SK-N-SH (cell line): ENCODE measurements at regions not wholly inside any gene's neighbourhood (a gene's known extent, or its start where the extent isn't known, plus 50 kb on each side); places are given as distances from the start of the nearest gene placed in this dataset.

Experiments used
- CTCF ChIA-PET: fragments of 300-600, 350-600 bp; formaldehyde crosslinking; extraction: SDS; loops from one replicate; lab custom pipeline; 2021; lab: Yijun Ruan, JAX
- POLR2A ChIA-PET: fragments of 350-600 bp; sonication (Branson Sonifier 250); formaldehyde crosslinking; extraction: SDS; loops from one replicate; lab custom pipeline; 2020; ENCODE audit warnings: antibody characterized with exemption, inconsistent platforms; lab: Yijun Ruan, JAX
- DNase-seq: peaks from one replicate; pipeline ENCODE4 v3.0.0; 2012
- H2AFZ ChIP-seq: fragments of 200-600 bp; sonication (generic); 2 replicates; pipeline ENCODE4 v1.8.1; 2016; ENCODE audit warnings: antibody characterized with exemption, mild to moderate bottlenecking, low read depth
- H3F3A ChIP-seq: fragments of 200-600 bp; sonication (generic); replicated peaks from 2 replicates; pipeline ENCODE3; 2016; ENCODE audit warnings: antibody characterized with exemption, mild to moderate bottlenecking; ENCODE audit not compliant: insufficient read depth
- H3K27ac ChIP-seq, 2 experiments: fragments of 200-500 bp in 1 of 2; fragments of 200-600 bp in 1 of 2; sonication (Bioruptor generic) in 1 of 2; sonication (generic), shearing (Covaris generic) in 1 of 2; 2 replicates each; pipeline versions ENCODE4 v1.5.1 to v1.6.1; 2014 to 2016; ENCODE audit warnings: low read depth in 2 of 2, inconsistent platforms in 1 of 2, low read length in 1 of 2, mild to moderate bottlenecking in 1 of 2, mixed read lengths in 1 of 2
- H3K27me3 ChIP-seq: fragments of 200-600 bp; sonication (generic), shearing (Covaris generic); 2 replicates; pipeline ENCODE4 v1.6.1; 2016; ENCODE audit warnings: mixed run types; ENCODE audit not compliant: insufficient read depth
- H3K36me3 ChIP-seq, 2 experiments: fragments of 200-500 bp in 1 of 2; fragments of 200-600 bp in 1 of 2; sonication (Bioruptor generic) in 1 of 2; sonication (generic) in 1 of 2; replicated peaks in 1 of 2; 2 replicates each; pipeline versions ENCODE3 to v1.5.1; 2014 to 2016; ENCODE audit warnings: low read length in 1 of 2, mild to moderate bottlenecking in 1 of 2; ENCODE audit not compliant: insufficient read depth in 2 of 2, control insufficient read depth in 1 of 2
- H3K4me1 ChIP-seq, 2 experiments: fragments of 200-500 bp in 1 of 2; fragments of 200-600 bp in 1 of 2; sonication (Bioruptor generic) in 1 of 2; sonication (generic), shearing (Covaris generic) in 1 of 2; 2 replicates each; pipeline versions ENCODE4 v1.5.1 to v1.6.1; 2014 to 2016; ENCODE audit warnings: low read depth in 1 of 2, low read length in 1 of 2, mixed run types in 1 of 2; ENCODE audit not compliant: insufficient read depth in 2 of 2, control insufficient read depth in 1 of 2
- H3K4me2 ChIP-seq: fragments of 200-600 bp; sonication (generic), shearing (Covaris generic); 2 replicates; pipeline ENCODE4 v1.6.1; 2017; ENCODE audit warnings: mixed run types
- H3K4me3 ChIP-seq, 2 experiments: fragments of 200-500 bp in 1 of 2; fragments of 200-600 bp in 1 of 2; sonication (Bioruptor generic) in 1 of 2; sonication (generic), shearing (Covaris generic) in 1 of 2; 2 replicates each; pipeline versions ENCODE4 v1.5.1 to v1.8.1; 2014 to 2016; ENCODE audit warnings: low read depth in 2 of 2, inconsistent platforms in 1 of 2, low read length in 1 of 2, mild to moderate bottlenecking in 1 of 2, mixed read lengths in 1 of 2, moderate library complexity in 1 of 2
- H3K79me2 ChIP-seq: fragments of 200-600 bp; sonication (generic); 2 replicates; pipeline ENCODE4 v1.8.1; 2017; ENCODE audit warnings: mild to moderate bottlenecking; ENCODE audit not compliant: insufficient read depth
- H3K9ac ChIP-seq: fragments of 200-600 bp; sonication (generic); 2 replicates; pipeline ENCODE4 v1.6.1; 2017; ENCODE audit warnings: mixed run types
- H3K9me2 ChIP-seq: fragments of 200-600 bp; sonication (generic); 2 replicates; pipeline ENCODE4 v1.6.1; 2017; ENCODE audit warnings: mixed run types
- H3K9me3 ChIP-seq: fragments of 200-600 bp; sonication (generic); 2 replicates; pipeline ENCODE4 v1.6.1; 2017; ENCODE audit warnings: mixed run types, mild to moderate bottlenecking, moderate library complexity
- H4K20me1 ChIP-seq: fragments of 200-600 bp; sonication (generic); 2 replicates; pipeline ENCODE4 v1.6.1; 2017; ENCODE audit warnings: mild to moderate bottlenecking, mixed run types; ENCODE audit not compliant: insufficient read depth
- CHD2 ChIP-seq: fragments of 150-350 bp; IDR thresholded peaks from 2 replicates; pipeline ENCODE4 v1.6.1; 2018; ENCODE audit warnings: low read length; ENCODE audit not compliant: partially characterized antibody
- ELF1 ChIP-seq: IDR thresholded peaks from 2 replicates; pipeline ENCODE4 v1.4.0; 2012
- EZH2phosphoT487 ChIP-seq: fragments of 200-600 bp; sonication (generic); IDR thresholded peaks from 2 replicates; pipeline ENCODE4 v1.6.1; 2017; ENCODE audit warnings: low read depth, mixed run types, mild to moderate bottlenecking, antibody characterized with exemption, moderate library complexity, borderline replicate concordance
- FOXJ3 ChIP-seq: sonication (generic); formaldehyde crosslinking; IDR thresholded peaks from 2 replicates; pipeline ENCODE4 v1.5.1; 2020; ENCODE audit warnings: mild to moderate bottlenecking, missing genetic modification reagents
- FOXM1 ChIP-seq: IDR thresholded peaks from 2 replicates; pipeline ENCODE4 v1.4.0; 2012; ENCODE audit warnings: low read depth, mild to moderate bottlenecking
- MEF2A ChIP-seq: IDR thresholded peaks from 2 replicates; pipeline ENCODE4 v1.4.0; 2012; ENCODE audit warnings: low read depth, borderline replicate concordance
- MXI1 ChIP-seq: IDR thresholded peaks from 2 replicates; pipeline ENCODE4 v1.6.1; 2012; ENCODE audit warnings: mild to moderate bottlenecking, low read depth, low read length, improper control_type of control experiment
- NRF1 ChIP-seq: IDR thresholded peaks from 2 replicates; pipeline ENCODE4 v1.6.1; 2012; ENCODE audit warnings: low read depth, mild to moderate bottlenecking, low read length
- RAD21 ChIP-seq: IDR thresholded peaks from 2 replicates; pipeline ENCODE4 v1.6.1; 2012; ENCODE audit warnings: mild to moderate bottlenecking, low read length
- RCOR1 ChIP-seq: fragments of 150-350 bp; IDR thresholded peaks from 2 replicates; pipeline ENCODE4 v1.6.1; 2017; ENCODE audit warnings: antibody characterized with exemption, low read length
- RXRA ChIP-seq: IDR thresholded peaks from 2 replicates; pipeline ENCODE4 v1.4.0; 2012; ENCODE audit warnings: low read depth, mild to moderate bottlenecking, borderline replicate concordance
- SIN3A ChIP-seq: IDR thresholded peaks from 2 replicates; pipeline ENCODE4 v1.6.1; 2012; ENCODE audit warnings: low read depth, mild to moderate bottlenecking, low read length, moderate library complexity, borderline replicate concordance
- SMC3 ChIP-seq: IDR thresholded peaks from 2 replicates; pipeline ENCODE4 v1.6.1; 2012; ENCODE audit warnings: low read depth, low read length, improper control_type of control experiment
- TCF12 ChIP-seq: IDR thresholded peaks from 2 replicates; pipeline ENCODE4 v1.4.0; 2012
- TEAD4 ChIP-seq: IDR thresholded peaks from 2 replicates; pipeline ENCODE4 v1.4.0; 2012; ENCODE audit warnings: mild to moderate bottlenecking, borderline replicate concordance; ENCODE audit not compliant: insufficient read depth
- YY1 ChIP-seq: IDR thresholded peaks from 2 replicates; pipeline ENCODE4 v1.4.0; 2012; ENCODE audit warnings: low read depth, mild to moderate bottlenecking
- WGBS: methylation state at CpG from one replicate; pipeline ENCODE4 v1.1.6; 2017; ENCODE audit warnings: low lambda C conversion rate; 5-methylcytosine and 5-hydroxymethylcytosine counted together
- TF ChIP-seq, protein P1 (sequence below): fragments of 200-600 bp; sonication (generic); IDR thresholded peaks from 2 replicates; pipeline ENCODE4 v1.6.1; 2017; ENCODE audit warnings: antibody characterized with exemption, mild to moderate bottlenecking, moderate library complexity
- TF ChIP-seq, protein P2 (sequence below): IDR thresholded peaks from 2 replicates; pipeline ENCODE4; 2012
- TF ChIP-seq, protein P3 (sequence below): IDR thresholded peaks from 2 replicates; pipeline ENCODE4 v1.4.0; 2012; ENCODE audit warnings: low read depth
- TF ChIP-seq, protein P4 (sequence below): fragments of 150-350 bp; IDR thresholded peaks from 2 replicates; pipeline ENCODE4 v1.6.1; 2016; ENCODE audit warnings: mild to moderate bottlenecking, low read depth, low read length
- TF ChIP-seq, protein P5 (sequence below): IDR thresholded peaks from 2 replicates; pipeline ENCODE4 v1.6.1; 2012; ENCODE audit warnings: mild to moderate bottlenecking, low read depth, low read length, moderate library complexity

DNA sequence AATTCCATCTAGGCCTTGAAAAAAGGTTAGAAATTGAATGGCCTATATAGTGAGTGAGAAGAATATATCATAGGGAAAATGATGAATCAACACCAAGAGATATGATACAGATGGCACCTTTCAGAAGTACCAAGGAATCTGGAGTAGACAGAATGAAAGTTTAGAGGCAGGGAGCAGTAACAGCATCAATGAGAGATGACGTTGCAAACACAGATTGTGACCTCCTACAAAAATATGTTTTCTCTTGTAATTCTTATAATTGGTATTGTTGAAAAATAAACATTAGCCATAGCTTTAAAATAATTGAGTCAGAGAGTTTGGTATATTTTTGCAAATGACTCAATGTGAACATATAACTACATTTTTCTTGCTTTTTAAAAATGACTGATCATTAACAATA is 1223.1 kb upstream of the GJE1 start:
- Histone ChIP-seq H3K9me2 (no peaks in the 10 kb centered on the region), H3K4me2 (no peak overlapping the region), H2AFZ (no peak overlapping the region), H3K9me3 (no peaks in the 10 kb centered on the region), H3K36me3 (no peaks in the 10 kb centered on the region), H3K4me1 (no peaks in the 10 kb centered on the region), H3F3A (peaks cover 14% of the 10 kb centered on the region)
- DNase-seq: no peak
- 33% methylated on average over 1 of the region's 1 CpG for WGBS
- ChIA-PET POLR2A (no interaction called here), CTCF (no interaction called here)
- TF ChIP-seq, protein P1, sequence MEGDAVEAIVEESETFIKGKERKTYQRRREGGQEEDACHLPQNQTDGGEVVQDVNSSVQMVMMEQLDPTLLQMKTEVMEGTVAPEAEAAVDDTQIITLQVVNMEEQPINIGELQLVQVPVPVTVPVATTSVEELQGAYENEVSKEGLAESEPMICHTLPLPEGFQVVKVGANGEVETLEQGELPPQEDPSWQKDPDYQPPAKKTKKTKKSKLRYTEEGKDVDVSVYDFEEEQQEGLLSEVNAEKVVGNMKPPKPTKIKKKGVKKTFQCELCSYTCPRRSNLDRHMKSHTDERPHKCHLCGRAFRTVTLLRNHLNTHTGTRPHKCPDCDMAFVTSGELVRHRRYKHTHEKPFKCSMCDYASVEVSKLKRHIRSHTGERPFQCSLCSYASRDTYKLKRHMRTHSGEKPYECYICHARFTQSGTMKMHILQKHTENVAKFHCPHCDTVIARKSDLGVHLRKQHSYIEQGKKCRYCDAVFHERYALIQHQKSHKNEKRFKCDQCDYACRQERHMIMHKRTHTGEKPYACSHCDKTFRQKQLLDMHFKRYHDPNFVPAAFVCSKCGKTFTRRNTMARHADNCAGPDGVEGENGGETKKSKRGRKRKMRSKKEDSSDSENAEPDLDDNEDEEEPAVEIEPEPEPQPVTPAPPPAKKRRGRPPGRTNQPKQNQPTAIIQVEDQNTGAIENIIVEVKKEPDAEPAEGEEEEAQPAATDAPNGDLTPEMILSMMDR: no peak
- TF ChIP-seq EZH2phosphoT487 (no peak), TCF12 (no peak), SIN3A (no peak), MEF2A (no peak), TEAD4 (no peak)
- TF ChIP-seq, protein P2, sequence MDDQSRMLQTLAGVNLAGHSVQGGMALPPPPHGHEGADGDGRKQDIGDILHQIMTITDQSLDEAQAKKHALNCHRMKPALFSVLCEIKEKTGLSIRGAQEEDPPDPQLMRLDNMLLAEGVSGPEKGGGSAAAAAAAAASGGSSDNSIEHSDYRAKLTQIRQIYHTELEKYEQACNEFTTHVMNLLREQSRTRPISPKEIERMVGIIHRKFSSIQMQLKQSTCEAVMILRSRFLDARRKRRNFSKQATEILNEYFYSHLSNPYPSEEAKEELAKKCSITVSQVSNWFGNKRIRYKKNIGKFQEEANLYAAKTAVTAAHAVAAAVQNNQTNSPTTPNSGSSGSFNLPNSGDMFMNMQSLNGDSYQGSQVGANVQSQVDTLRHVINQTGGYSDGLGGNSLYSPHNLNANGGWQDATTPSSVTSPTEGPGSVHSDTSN: no peak
- TF ChIP-seq, protein P3, sequence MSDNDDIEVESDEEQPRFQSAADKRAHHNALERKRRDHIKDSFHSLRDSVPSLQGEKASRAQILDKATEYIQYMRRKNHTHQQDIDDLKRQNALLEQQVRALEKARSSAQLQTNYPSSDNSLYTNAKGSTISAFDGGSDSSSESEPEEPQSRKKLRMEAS: no peak
- TF ChIP-seq, all 33 proteins: peak for 0
- Histone ChIP-seq H4K20me1 (no peaks in the 10 kb centered on the region), H3K27me3 (no peaks in the 10 kb centered on the region), H3K9ac (no peak overlapping the region), H3K4me3 (no peak overlapping the region), H3K79me2 (no peaks in the 10 kb centered on the region), H3K27ac (peak overlapping the region in 1 of 2 experiments; percentile 52; a peak in 1 of 4 replicates)

DNA sequence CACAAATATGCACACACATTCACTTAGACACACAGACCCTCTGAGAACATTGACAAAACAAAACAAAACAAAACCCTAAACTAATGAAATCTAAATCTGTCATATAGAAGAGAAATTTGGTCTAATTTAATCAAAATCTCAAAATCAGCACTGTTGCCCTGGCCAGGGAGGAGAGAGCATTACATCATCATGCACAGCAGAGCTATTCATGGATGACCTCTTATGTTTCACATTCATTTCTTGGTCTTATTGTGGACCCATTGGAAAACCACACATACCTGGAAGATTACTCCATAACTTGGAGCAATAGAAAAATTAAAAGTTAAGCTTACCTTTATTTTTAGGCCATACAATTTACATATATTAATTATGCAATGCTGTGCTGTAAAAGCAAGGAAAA is 1223.6 kb upstream of the GJE1 start:
- H3K4me2 ChIP-seq: no peak overlapping the region
- no peak overlapping the region for H3K9ac ChIP-seq
- no peak overlapping the region for H3K4me3 ChIP-seq
- H3K79me2 ChIP-seq: no peaks in the 10 kb centered on the region
- H4K20me1 ChIP-seq: no peaks in the 10 kb centered on the region
- CTCF ChIA-PET: no interaction called here
- H3F3A ChIP-seq: peaks cover 14% of the 10 kb centered on the region
- peak overlapping the region in 1 of 2 experiments; percentile 52; a peak in 1 of 4 replicates for H3K27ac ChIP-seq
- no peaks in the 10 kb centered on the region for H3K9me2 ChIP-seq
- no peak for DNase-seq
- H3K36me3 ChIP-seq: no peaks in the 10 kb centered on the region
- no peaks in the 10 kb centered on the region for H3K4me1 ChIP-seq
- no peaks in the 10 kb centered on the region for H3K9me3 ChIP-seq
- POLR2A ChIA-PET: no interaction called here
- no peaks in the 10 kb centered on the region for H3K27me3 ChIP-seq
- H2AFZ ChIP-seq: no peak overlapping the region
- no peak for TF ChIP-seq FOXJ3 (CRISPR knock-in tag)
- TF ChIP-seq FOXM1: no peak
- TF ChIP-seq RCOR1: no peak
- TF ChIP-seq MEF2A: no peak
- no peak for TF ChIP-seq SIN3A
- TF ChIP-seq YY1: no peak
- no peak for TF ChIP-seq RXRA
- TF ChIP-seq CHD2: no peak
- TF ChIP-seq TCF12: no peak
- TF ChIP-seq ELF1: no peak
- TF ChIP-seq SMC3: no peak
- TF ChIP-seq, protein P4, sequence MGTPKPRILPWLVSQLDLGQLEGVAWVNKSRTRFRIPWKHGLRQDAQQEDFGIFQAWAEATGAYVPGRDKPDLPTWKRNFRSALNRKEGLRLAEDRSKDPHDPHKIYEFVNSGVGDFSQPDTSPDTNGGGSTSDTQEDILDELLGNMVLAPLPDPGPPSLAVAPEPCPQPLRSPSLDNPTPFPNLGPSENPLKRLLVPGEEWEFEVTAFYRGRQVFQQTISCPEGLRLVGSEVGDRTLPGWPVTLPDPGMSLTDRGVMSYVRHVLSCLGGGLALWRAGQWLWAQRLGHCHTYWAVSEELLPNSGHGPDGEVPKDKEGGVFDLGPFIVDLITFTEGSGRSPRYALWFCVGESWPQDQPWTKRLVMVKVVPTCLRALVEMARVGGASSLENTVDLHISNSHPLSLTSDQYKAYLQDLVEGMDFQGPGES: no peak
- no peak for TF ChIP-seq NRF1
- TF ChIP-seq, protein P5, sequence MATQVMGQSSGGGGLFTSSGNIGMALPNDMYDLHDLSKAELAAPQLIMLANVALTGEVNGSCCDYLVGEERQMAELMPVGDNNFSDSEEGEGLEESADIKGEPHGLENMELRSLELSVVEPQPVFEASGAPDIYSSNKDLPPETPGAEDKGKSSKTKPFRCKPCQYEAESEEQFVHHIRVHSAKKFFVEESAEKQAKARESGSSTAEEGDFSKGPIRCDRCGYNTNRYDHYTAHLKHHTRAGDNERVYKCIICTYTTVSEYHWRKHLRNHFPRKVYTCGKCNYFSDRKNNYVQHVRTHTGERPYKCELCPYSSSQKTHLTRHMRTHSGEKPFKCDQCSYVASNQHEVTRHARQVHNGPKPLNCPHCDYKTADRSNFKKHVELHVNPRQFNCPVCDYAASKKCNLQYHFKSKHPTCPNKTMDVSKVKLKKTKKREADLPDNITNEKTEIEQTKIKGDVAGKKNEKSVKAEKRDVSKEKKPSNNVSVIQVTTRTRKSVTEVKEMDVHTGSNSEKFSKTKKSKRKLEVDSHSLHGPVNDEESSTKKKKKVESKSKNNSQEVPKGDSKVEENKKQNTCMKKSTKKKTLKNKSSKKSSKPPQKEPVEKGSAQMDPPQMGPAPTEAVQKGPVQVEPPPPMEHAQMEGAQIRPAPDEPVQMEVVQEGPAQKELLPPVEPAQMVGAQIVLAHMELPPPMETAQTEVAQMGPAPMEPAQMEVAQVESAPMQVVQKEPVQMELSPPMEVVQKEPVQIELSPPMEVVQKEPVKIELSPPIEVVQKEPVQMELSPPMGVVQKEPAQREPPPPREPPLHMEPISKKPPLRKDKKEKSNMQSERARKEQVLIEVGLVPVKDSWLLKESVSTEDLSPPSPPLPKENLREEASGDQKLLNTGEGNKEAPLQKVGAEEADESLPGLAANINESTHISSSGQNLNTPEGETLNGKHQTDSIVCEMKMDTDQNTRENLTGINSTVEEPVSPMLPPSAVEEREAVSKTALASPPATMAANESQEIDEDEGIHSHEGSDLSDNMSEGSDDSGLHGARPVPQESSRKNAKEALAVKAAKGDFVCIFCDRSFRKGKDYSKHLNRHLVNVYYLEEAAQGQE: no peak
- TF ChIP-seq RAD21: no peak
- no peak for TF ChIP-seq MXI1
